Right lung (tissue), 2 donors: ENCODE measurements at regions not wholly inside any gene's neighbourhood (a gene's known extent, or its start where the extent isn't known, plus 50 kb on each side); places are given as distances from the start of the nearest gene placed in this dataset.

Experiments used
- DNase-seq, 2 donors: peaks; one replicate each; pipeline ENCODE4 v3.0.0-alpha.2; 2013

GRCh38 chr7:22624781-22625180 is 102.2 kb upstream of the IL6 start:
- no peak for DNase-seq

- DNase-seq = no peak
These were observed 104.7 kb upstream of the IL6 start for GRCh38 chr7:22622116-22622785.

DNA sequence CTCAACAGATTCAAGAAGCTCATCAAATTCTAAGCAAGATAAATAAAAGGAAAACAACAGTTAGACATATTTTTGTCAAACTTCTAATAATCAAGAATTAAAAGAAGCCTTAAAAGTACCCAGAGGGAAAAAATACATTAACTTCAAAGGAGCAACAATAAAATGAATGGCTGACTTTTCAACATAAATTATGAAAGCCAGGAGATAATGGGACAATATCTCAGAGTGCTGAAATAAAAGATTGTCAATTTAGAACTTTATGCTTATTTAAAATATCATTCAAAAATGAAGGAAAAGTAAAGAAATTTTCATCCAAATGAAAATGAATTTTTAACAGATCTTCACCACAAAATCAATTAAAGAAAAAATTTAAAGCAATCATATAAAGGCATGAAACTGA is 108.5 kb upstream of the IL6 start:
- DNase-seq = no peak

DNA sequence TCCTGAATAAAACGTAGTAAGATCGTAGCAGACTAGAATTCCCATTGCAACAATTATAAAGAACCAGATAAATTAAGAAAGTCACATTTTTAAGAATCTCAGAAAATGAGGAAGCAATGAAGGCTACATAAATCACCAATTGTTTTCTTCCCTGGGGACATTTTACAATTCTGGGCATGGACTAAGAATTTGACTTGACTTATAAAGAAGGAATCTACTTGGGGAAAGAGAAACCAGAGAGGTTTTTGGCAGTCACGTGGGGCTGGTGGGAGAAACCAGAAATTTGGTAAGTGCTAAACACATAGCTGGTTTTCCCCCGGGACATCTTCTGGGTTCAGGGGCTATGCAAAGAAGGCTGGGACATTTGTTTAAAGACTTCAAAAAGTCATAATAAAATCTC is 109.8 kb upstream of the IL6 start:
- no peak for DNase-seq

- DNase-seq = no peak
These were observed 113.5 kb upstream of the IL6 start for GRCh38 chr7:22613496-22613895.

DNA sequence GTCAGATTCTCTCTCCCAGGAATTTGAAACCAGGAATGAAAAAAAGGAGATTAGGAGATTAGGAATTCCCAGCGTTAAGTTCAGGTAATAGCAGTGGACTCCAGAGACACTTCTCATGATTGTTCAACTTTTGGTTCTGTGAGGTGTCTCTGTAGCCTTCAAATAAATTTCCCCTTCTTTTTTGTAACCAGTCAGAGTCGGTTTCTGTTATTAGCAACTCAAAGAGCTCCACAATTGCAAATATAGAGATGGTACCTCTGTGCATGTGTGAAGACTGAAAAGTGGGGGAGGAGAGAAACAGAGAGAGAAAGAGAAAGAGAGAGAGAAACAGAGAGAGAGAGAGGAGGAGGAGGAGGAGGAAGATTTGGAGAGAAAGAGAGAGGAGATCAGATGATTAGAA is 112.8 kb upstream of the STEAP1B start:
- DNase-seq = no peak

GRCh38 chr7:22611758-22612079 is 111.7 kb upstream of the STEAP1B start:
- DNase-seq = no peak

DNA sequence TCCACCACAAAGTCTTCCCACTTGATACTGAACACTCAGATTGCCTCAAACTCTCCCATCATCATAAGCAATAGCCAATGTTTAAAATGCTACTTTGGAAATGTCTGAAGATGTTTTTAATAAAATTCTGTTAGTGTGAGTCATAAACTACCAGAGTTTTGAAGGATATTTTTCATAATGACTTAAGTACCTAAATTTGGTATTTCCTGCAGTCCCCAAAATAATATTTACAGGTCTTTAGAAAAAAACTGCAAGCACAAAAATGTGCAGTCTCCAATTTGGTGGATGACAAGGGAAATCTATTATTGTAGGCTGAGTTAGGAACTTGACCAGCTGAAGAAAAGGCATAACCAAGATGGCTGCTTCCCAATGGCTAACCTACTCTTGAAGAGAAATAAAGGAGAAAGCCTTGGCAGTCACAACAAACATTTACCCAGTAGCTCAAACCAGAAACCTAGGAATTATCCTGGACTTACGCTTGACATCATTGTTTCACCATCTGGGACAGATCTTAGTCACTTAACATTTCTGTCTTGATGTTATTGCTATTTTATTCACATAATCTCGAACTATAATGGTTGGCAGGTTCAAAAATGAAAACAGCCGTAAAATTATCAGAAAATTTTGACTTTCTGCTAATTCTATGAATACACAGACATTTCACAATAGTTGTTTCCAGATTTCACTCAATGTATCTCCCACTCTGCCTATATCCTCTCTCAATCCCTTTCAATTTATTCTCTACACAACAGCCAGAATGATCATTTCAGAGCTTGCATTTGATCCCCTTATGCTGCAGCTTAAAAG is 111.2 kb upstream of the STEAP1B start:
- DNase-seq = peak; percentile 72 to 76

DNA sequence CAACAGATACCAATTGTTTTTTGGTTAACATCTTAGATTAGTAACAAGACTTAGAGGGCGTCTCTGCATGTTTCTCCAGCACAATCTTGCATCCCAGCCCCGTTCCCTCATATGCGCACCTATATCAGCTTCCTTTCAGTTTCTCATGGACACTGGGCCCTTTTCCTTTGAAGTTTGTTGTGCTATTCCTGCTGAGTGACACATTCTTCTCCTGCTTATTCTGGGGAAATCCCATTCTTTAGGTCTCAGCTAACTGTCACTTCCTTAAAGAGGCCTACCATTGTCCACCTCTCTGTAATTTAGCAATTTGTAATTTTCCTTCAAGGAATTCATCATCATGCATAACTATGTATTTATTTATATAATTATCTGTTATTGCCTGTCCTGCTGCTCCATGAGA is 110.3 kb upstream of the STEAP1B start:
- DNase-seq = no peak

- peak; percentile 66 to 80 for DNase-seq
These were observed 107.2 kb upstream of the STEAP1B start for GRCh38 chr7:22607180-22607579.

GRCh38 chr7:22604246-22604645 is 104.3 kb upstream of the STEAP1B start:
- DNase-seq = no peak

DNA sequence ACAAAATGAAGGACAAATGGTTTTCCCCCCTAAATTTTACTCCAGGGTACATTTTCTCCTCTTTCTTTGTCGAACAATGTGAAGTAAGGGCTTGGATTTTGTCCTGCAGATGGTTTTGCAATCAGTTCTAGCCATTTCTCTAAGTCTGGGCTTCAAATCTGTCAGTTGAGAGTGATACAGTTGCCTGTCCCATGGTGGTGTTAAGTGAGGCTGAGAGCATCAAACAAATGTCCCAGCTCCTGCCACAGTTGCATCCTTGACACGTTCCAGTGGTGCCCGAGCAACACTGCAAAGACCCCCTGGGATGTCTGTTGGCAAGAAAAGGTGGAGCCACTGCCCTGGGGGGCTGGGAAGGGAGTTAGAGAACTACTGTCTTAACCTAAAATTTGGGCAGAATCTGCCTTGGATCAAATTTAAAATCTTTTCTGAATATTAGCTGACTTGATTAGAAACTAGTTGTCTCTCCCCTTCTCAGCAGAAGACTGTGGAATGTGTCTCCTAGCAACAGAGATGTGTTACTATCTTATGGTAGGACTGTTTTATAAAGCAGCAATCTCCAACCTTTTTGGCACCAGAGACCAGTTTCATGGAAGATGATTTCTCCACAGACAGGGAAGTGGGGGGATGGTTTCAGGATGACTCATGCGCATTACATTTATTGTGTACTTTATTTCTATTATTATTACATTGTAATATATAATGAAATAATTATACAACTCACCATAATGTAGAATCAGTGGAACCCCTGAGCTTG is 102.0 kb upstream of the STEAP1B start:
- peak in 1 of 2 donors; percentile 40 for DNase-seq

GRCh38 chr7:22601408-22601807 is 101.4 kb upstream of the STEAP1B start:
- DNase-seq = no peak

DNA sequence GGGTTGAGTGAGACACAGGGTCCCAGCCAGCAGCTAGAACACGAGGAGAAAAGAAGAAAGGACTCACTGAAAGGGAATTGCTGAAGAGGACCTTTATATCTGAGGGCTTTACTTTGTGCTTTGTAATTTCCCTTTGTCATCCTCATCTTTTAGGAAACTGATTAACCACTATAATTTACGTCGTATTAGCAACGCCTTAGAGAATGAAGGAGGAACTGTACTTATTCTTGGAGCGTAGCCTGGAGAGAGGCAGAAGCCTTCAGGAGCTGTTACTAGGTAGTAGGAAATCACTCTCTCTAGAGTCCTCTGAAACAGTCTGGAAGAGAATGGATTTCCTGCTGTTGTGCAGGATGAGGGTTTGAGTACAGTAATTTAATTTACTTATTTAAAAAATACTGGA is 101.0 kb upstream of the STEAP1B start:
- no peak for DNase-seq

- DNase-seq = no peak
These were observed 98.4 kb upstream of the STEAP1B start for GRCh38 chr7:22598318-22598920.

- DNase-seq = no peak
These were observed 97.9 kb upstream of the STEAP1B start for GRCh38 chr7:22597844-22598243.

DNA sequence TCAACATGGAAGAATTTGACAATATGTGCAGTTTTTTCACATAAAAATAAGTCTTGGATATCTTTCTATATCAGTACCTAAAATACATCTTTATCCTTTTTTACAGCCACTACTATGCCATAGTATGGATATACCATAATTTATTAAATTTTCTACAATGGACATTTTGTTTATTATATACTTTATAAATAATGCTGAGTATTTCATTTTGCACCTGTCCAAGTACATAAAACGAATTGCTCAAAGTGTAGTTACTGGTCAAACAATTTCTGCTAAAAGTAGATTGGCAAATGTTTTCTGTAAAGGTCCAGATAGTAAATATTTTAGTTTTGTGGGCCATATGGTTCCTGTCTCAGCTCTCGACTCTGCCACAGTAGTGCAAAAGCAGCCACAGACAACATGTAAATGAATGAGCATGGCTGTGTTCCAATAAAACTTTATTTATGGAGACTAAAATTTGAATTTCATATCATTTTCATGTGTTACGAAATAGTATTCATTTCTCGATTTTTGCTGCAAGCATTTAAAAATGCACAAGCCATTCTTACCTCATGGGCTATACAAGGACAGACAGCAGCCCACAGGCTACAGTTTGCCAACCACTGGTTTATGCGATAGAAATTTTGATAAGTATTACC is 96.9 kb upstream of the STEAP1B start:
- DNase-seq = no peak

- no peak for DNase-seq
These were observed 94.0 kb upstream of the STEAP1B start for GRCh38 chr7:22594020-22594419.

DNA sequence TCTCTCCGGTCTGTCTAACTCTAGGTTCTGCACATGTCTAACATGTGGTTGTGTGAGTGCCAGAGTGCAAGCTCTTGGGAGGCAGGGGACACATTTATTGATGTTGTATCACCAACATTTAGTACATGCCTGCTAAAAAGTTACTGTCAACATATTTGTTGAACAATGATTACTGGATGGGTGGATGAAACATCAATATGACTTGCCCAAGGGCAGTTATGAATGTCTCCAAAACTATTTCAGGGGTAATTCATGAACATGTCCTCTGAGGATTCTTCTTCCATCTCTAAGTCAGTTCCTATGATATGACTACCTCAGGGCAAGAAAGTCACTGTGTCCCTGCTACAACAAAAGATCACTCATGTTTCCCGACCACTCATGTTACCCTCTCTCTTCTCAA is 91.3 kb upstream of the STEAP1B start:
- DNase-seq = no peak

DNA sequence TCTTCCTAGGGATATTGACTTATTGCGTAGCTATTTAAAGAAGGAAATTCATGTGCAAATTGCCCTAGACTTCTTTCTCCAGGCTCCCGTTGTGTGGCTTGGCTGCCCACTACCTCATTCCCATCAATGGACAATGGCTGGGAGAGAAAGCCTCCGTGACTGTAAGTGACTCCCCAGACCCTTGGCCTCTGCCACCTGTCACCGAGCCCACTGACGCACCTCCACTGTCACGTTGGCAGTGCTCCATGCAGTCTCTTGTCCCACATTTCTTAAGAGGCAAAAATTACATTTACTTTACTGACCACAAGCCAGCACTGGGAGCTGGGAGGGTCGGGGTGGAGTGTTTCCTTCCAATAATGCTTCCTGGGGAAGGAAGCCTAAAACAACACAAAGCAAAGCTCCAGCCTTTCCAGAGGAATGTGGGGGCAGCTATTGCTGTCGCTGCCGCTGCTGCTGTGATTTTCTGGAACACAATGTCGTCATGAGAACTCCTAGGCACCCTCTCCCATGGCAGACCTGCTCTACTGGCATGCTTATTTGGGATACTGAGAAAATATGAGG is 89.7 kb upstream of the STEAP1B start:
- no peak for DNase-seq

DNA sequence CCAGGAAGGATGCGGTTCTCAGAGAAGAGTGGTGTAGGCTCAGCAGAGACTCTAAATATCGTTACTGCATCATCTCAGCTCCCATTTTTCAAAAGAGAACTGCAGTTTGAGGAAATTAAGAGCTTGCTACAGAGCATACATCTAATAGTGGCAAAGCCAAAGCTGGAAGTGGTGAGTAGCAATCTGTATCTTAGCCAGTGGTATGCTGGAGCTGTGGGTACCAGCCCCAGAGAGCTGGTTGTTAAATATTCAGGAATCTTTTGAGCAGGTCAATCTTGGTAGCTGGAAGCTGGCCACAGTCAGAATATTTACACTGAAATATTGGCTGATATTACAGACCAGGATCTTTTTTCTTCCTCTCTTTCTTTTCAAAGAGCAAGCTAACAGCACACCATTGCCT is 88.4 kb upstream of the STEAP1B start:
- DNase-seq = no peak

DNA sequence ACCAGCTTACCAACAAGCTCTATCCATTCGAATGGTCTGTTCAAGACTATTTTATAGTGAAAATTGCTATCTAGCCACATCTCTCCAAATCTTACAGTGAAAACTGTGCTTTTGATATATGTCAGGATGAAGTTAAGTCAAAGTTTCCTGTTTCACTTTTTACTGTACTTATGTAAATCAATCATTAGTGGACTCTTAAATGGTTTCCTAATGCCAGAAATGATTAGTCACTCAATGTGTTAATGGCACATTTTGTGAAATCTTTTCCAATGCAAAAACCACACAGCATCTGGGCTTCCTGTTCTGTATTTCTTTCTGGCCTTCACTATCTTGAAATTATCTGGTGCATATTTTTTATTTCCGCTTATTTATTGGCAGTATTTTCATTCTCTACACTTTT is 87.3 kb upstream of the STEAP1B start:
- DNase-seq = no peak
